ENCODE measurements at regions not wholly inside any gene's neighbourhood (a gene's known extent, or its start where the extent isn't known, plus 50 kb on each side); places are given as distances from the start of the nearest gene placed in this dataset.

DNA sequence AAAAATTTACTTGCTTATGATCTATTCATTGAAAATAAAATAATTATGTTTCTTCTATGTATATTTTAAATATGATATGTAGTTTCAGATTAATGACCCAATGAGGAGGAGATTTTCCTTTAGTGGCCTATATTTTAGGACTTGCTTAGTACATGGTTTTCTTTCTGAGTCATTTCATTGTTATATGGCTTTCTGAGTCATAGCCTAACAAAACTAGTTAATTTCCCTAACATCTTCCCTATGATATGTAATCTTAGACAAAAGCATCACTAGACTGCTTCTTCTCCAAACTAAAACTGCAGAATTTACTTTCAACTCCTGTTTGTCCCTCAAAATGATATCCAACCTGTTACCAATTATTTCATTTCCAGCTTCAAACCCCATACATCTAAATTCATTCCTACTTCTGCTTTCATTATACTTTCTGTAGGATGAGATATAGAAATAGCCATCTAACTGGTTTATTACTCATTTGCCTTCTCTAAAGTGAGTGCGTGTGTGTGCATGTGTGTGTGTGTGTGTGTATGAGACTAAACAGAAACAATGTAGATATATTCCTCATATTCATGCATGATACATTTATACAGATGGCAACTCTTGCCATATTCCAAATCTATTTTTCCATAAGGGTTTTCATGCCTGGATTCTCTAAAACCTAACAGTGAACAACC lies 915.0 kb upstream of the GBE1 start:
- ChIA-PET CTCF (no interaction called here), POLR2A (no interaction called here)
- no peaks in the 10 kb centered on the region for H3K36me3 ChIP-seq (ENCODE audit: control insufficient read depth, insufficient read depth, low read length)
- TF ChIP-seq CTCF (IDR thresholded peaks at IDR 0.05; ENCODE audit: insufficient read depth, low read depth, low read length) = no peak
- DNase-seq (ENCODE audit: low read depth) = no peak
- H3K27me3 ChIP-seq (ENCODE audit: control insufficient read depth, insufficient read depth, low read length) = no peaks in the 10 kb centered on the region
- H3K4me3 ChIP-seq (ENCODE audit: low read depth, low read length) = no peak overlapping the region

- POLR2A ChIA-PET = no interaction called here
- DNase-seq (ENCODE audit: low read depth) = no peak
- Histone ChIP-seq H3K36me3 (ENCODE audit: control insufficient read depth, insufficient read depth, low read length) (no peaks in the 10 kb centered on the region), H3K4me3 (ENCODE audit: low read depth, low read length) (no peak overlapping the region), H3K27me3 (ENCODE audit: control insufficient read depth, insufficient read depth, low read length) (no peaks in the 10 kb centered on the region)
- no peak for TF ChIP-seq CTCF (IDR thresholded peaks at IDR 0.05; ENCODE audit: insufficient read depth, low read depth, low read length)
- CTCF ChIA-PET = no interaction called here
Observed at GRCh38 chr3:82672966-82673365, 911.5 kb upstream of the GBE1 start.

DNA sequence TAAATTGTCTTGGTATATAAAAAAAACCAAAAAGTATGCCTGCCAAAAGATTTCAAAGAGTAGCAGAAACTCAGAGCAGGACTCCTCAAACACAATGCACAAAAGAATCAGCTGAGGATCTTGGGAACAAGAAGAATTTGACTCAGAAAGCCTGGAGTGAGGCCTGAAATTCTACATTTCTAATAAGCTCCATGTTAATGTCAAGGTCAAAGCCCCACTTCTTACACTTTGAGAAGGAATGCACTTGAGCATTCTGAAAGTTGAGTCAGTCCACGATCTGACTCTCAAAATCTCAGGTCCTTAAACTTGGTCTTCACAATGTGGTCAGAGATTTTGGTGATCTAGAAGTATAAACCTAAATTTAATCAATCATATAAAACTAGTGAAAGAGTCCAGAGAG lies 910.0 kb upstream of the GBE1 start:
- TF ChIP-seq CTCF (IDR thresholded peaks at IDR 0.05; ENCODE audit: insufficient read depth, low read depth, low read length) = no peak
- Histone ChIP-seq H3K27me3 (ENCODE audit: control insufficient read depth, insufficient read depth, low read length) (no peaks in the 10 kb centered on the region), H3K36me3 (ENCODE audit: control insufficient read depth, insufficient read depth, low read length) (no peaks in the 10 kb centered on the region), H3K4me3 (ENCODE audit: low read depth, low read length) (no peak overlapping the region)
- POLR2A ChIA-PET = no interaction called here
- CTCF ChIA-PET = no interaction called here
- no peak for DNase-seq (ENCODE audit: low read depth)

GRCh38 chr3:82654708-82655107 lies 893.3 kb upstream of the GBE1 start:
- no peak for TF ChIP-seq CTCF (IDR thresholded peaks at IDR 0.05; ENCODE audit: insufficient read depth, low read depth, low read length)
- H3K36me3 ChIP-seq (ENCODE audit: control insufficient read depth, insufficient read depth, low read length) = no peaks in the 10 kb centered on the region
- H3K4me3 ChIP-seq (ENCODE audit: low read depth, low read length) = no peak overlapping the region
- H3K27me3 ChIP-seq (ENCODE audit: control insufficient read depth, insufficient read depth, low read length) = no peaks in the 10 kb centered on the region
- ChIA-PET CTCF (no interaction called here), POLR2A (no interaction called here)
- DNase-seq (ENCODE audit: low read depth) = no peak

DNA sequence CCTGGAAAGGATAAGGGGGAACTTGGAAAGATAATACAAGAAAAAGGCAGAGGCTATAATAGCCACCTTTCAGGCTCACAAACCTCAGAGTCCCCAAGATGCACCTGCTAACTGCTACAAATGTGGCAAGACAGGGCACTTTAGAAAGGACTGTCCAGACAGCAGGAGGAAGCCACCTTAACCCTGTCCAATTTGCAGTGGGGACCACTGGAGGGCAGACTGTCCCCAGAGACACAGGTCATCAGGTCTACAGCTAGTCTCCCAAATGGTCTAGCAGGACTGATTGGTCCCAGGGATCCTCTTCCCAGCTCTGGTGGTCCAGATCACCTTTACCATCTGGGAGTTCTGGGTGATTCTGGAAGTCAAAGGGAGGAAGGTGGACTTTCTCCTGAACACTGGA lies 882.5 kb upstream of the GBE1 start:
- H3K27me3 ChIP-seq (ENCODE audit: control insufficient read depth, insufficient read depth, low read length) = no peaks in the 10 kb centered on the region
- ChIA-PET CTCF (interaction anchor here (1.2 kb wide), 1 partner anchor 13 kb away, joined by 3 read pairs; no protein-coding TSS in a partner anchor), POLR2A (no interaction called here)
- DNase-seq (ENCODE audit: low read depth) = no peak
- no peak for TF ChIP-seq CTCF (IDR thresholded peaks at IDR 0.05; ENCODE audit: insufficient read depth, low read depth, low read length)
- no peak overlapping the region for H3K4me3 ChIP-seq (ENCODE audit: low read depth, low read length)
- no peaks in the 10 kb centered on the region for H3K36me3 ChIP-seq (ENCODE audit: control insufficient read depth, insufficient read depth, low read length)
